ENCODE measurements at regions not wholly inside any gene's neighbourhood (a gene's known extent, or its start where the extent isn't known, plus 50 kb on each side); places are given as distances from the start of the nearest gene placed in this dataset.
"Not testable (repeated sequence)": the region's sequence is repeated elsewhere in the genome, so short reads cannot be mapped to it uniquely, and the experiment has no call there.

DNA sequence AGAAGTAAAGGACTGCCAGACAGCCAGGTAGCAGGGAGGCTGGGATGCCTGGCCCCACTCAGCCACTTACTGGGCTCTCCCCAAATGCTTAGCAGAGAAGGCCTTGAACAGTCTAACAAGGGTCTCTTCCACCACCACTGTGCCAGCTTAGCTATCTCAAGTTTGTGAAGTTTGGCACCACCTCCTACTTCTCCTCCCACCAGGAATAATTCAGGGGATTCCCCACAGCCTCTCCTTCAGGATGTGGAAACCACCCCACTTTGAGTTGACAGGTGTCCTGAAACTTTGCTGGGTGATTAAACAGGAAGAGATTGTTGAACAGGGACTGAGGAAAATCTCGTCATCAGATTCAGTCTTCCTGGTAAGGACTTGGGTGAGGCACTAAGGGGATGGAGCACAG is 59.4 kb upstream of the ATP1B1 start:
- H3K4me3 ChIP-seq (ENCODE audit: low read depth, low read length): no peak overlapping the region
- TF ChIP-seq MYC (IDR thresholded peaks at IDR 0.05; ENCODE audit: low read depth, low read length) (no peak), POLR2A (IDR thresholded peaks at IDR 0.05; ENCODE audit: extremely low read depth, insufficient read length) (no peak)
- TF ChIP-seq, protein P1, sequence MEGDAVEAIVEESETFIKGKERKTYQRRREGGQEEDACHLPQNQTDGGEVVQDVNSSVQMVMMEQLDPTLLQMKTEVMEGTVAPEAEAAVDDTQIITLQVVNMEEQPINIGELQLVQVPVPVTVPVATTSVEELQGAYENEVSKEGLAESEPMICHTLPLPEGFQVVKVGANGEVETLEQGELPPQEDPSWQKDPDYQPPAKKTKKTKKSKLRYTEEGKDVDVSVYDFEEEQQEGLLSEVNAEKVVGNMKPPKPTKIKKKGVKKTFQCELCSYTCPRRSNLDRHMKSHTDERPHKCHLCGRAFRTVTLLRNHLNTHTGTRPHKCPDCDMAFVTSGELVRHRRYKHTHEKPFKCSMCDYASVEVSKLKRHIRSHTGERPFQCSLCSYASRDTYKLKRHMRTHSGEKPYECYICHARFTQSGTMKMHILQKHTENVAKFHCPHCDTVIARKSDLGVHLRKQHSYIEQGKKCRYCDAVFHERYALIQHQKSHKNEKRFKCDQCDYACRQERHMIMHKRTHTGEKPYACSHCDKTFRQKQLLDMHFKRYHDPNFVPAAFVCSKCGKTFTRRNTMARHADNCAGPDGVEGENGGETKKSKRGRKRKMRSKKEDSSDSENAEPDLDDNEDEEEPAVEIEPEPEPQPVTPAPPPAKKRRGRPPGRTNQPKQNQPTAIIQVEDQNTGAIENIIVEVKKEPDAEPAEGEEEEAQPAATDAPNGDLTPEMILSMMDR (IDR thresholded peaks at IDR 0.05; ENCODE audit: low read depth, low read length): no peak
- TF ChIP-seq, protein P2, sequence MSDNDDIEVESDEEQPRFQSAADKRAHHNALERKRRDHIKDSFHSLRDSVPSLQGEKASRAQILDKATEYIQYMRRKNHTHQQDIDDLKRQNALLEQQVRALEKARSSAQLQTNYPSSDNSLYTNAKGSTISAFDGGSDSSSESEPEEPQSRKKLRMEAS (IDR thresholded peaks at IDR 0.05; ENCODE audit: low read depth, low read length): no peak
- no peak for DNase-seq (ENCODE audit: low read depth)

DNA sequence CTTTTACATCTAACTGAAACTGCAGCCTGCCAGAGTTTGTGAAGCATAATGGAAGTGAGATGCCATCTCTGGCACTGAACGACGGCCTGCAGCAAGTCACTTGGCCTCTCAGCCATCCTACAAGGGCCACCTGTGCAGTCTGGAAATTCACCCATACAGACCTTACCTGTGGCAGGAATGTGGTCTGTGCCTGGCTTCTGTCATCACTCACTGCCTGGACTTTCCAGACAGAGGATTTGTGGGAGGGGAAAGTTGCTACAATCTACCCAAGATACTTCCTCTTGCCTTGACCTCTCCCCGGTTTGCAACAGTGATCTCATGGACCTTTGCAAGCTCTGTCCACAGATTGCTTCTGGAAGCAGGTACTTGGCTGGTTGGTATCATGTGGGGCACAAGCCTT is 58.4 kb upstream of the ATP1B1 start:
- no peak overlapping the region for H3K4me3 ChIP-seq (ENCODE audit: low read depth, low read length)
- TF ChIP-seq POLR2A (IDR thresholded peaks at IDR 0.05; ENCODE audit: extremely low read depth, insufficient read length): no peak
- TF ChIP-seq, protein P2 (IDR thresholded peaks at IDR 0.05; ENCODE audit: low read depth, low read length): no peak
- no peak for TF ChIP-seq MYC (IDR thresholded peaks at IDR 0.05; ENCODE audit: low read depth, low read length)
- TF ChIP-seq, protein P1 (IDR thresholded peaks at IDR 0.05; ENCODE audit: low read depth, low read length): no peak
- DNase-seq (ENCODE audit: low read depth): peak; percentile 49

DNA sequence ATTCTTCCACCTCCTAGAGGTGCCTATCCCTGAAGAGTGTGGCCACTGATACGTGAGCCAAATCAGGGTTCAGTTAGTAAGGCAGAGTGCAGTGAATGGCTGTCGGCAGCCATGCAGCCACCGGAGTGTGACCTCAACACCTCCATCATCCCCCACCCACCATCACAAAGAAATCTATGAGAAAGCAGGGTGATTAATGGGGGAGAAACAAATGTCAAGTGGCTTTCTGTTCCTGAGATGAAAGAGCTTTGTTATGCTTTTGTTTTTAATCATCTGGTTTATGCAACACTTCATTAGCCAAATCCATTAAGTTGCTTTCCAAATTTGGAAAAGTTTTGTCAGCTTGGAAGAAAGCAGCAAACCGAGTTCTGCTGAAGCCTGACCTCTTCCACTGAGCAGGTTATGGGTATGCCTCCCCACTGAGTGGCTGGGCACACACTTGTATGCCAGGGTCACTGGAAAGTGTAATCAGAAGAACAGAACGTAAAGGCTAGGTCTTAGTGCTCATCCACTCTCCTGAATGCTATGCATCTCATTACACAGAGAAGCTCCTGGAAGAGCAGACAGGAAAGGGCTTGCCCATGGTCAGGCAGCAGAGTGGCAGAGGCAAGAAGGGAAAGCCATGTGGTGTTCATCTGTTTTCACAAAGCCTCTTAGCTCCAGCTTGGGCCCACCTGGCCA is 57.1 kb upstream of the ATP1B1 start:
- TF ChIP-seq, protein P2 (IDR thresholded peaks at IDR 0.05; ENCODE audit: low read depth, low read length): no peak
- no peak for DNase-seq (ENCODE audit: low read depth)
- H3K4me3 ChIP-seq (ENCODE audit: low read depth, low read length): no peak overlapping the region

DNA sequence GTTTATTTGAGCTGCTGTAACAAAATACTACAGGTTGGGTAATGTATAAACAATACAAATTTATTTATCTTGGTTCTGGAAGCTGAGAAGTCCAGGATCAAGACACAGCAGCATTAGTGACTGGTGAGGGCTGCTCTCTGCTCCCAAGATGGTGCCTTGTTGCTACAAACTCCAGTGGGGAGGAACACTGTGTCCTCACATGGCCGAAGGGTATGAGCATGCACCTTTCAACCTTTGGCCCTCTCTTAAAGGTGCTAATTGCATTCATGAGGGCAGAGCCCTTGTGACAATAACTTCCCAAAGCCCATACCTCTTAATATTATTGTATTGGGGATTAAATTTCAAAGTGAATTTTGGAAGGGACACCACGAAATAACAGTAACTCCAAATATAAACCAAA is 55.3 kb upstream of the ATP1B1 start:
- no peak for DNase-seq (ENCODE audit: low read depth)
- no peak for TF ChIP-seq MYC (IDR thresholded peaks at IDR 0.05; ENCODE audit: low read depth, low read length)
- no peak overlapping the region for H3K4me3 ChIP-seq (ENCODE audit: low read depth, low read length)

DNA sequence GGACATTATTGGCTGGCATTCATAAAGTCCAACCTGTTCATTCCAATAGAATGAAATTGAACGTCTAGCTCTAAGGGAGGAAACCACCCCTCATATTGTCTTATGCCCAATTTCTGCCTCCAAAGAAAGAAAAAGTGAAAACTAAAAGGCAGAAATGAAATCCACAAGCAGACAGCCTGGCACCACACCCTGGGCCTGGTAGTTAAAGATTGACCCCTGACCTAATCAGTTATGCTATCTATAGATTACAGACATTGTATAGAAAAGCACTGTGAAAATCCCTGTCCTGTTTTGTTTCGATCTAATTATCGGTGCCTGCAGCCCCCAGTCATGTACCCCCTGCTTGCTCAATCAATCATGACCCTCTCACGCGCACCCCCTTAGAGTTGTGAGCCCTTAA is 54.3 kb upstream of the ATP1B1 start:
- H3K4me3 ChIP-seq (ENCODE audit: low read depth, low read length); DNase-seq (ENCODE audit: low read depth): not testable (repeated sequence)

DNA sequence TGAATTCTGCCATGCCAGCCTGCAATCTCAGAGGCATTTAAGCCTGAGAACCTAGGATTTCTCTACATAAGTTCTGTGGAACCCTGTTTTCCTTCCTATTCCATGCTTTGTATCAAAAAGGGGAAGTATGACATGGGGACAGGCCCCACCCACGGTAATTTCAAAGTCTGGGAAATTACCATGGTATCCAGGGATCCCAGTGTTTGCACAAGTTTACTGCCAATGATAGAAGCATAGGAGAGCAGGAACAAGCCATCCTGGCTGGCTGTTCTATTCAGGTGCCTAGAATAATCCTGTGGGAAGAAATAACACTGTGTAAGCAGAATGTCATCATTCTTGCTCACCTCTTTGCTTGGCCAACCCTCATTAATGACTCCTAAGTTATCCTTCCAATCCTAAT is 53.8 kb upstream of the ATP1B1 start:
- H3K4me3 ChIP-seq (ENCODE audit: low read depth, low read length): no peak overlapping the region
- peak; percentile 7 for DNase-seq (ENCODE audit: low read depth)
- TF ChIP-seq, protein P2 (IDR thresholded peaks at IDR 0.05; ENCODE audit: low read depth, low read length): no peak
- no peak for TF ChIP-seq MYC (IDR thresholded peaks at IDR 0.05; ENCODE audit: low read depth, low read length)
- TF ChIP-seq, protein P1 (IDR thresholded peaks at IDR 0.05; ENCODE audit: low read depth, low read length): no peak
- TF ChIP-seq POLR2A (IDR thresholded peaks at IDR 0.05; ENCODE audit: extremely low read depth, insufficient read length): no peak

DNA sequence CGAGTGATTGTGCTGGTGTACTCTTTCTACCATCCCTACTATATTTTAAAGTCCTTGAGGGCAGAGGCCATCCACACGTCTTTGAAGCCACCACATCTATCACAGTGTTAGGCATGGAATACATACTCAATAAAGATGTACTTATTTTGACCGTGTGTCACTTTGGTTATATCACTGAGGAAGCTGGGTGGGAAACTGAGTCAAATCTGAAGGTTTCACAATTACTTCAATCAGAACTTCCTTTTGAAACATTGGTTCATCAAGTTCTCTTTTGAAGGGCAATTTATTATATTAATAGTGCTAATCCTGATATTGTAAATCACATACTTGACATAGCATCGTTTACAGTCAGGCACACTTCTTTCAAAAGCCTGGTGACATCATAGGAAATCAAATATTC is 53.3 kb upstream of the ATP1B1 start:
- H3K4me3 ChIP-seq (ENCODE audit: low read depth, low read length): no peak overlapping the region
- DNase-seq (ENCODE audit: low read depth): no peak
- no peak for TF ChIP-seq POLR2A (IDR thresholded peaks at IDR 0.05; ENCODE audit: extremely low read depth, insufficient read length)
- no peak for TF ChIP-seq MYC (IDR thresholded peaks at IDR 0.05; ENCODE audit: low read depth, low read length)
- TF ChIP-seq, protein P1 (IDR thresholded peaks at IDR 0.05; ENCODE audit: low read depth, low read length): no peak
- TF ChIP-seq, protein P2 (IDR thresholded peaks at IDR 0.05; ENCODE audit: low read depth, low read length): no peak

Data from NB4 (cell line).